C1 segment of cervical spinal cord (tissue), 14 donors: ENCODE measurements at regions not wholly inside any gene's neighbourhood (a gene's known extent, or its start where the extent isn't known, plus 50 kb on each side); places are given as distances from the start of the nearest gene placed in this dataset.
A peak's percentile ranks its signal among the peaks of the same experiment; 100 is the strongest.

ENCODE experiments used
- DNase-seq, 14 donors: peaks; one replicate each; lab custom pipeline; 2025; lab: John Stamatoyannopoulos, UW

DNA sequence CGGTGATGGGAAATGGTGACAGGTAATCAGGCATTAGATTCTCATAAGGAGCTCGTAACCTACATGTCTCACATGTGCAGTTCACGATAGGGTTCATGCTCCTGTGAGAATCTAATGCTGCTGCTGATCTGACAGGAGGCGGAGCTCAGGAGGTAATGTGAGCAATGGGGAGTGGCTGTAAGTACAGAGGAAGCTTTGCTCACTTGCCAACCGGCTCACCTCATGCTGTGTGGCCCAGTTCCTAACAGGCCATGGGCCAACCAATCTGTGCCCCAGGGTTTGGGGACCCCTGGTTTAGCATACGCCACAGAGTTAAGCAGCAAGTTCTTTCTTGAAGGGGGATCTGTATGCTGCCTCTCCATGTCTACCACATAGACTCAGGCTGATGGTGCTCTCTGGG is 133.1 kb downstream of the IQUB start:
- DNase-seq: no peak

DNA sequence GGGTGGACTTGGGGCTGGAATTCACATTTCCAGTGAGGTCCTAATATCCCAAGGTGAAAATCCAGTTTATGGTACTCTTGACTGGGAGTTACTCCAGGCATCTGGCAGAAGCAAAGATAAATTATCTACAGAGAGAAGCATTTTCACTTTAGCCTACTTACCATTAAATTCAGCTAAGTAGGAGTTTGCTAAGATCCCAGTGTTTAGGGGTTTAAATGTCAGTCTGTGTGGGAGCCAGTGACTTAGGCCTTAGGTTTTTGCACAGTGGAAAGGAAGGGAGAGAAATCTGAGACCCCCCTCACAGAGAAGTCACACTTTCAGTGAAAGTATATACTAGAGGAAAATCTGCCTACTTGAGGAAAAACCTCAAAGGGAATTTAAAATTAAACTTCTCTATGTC is 134.2 kb downstream of the IQUB start:
- no peak for DNase-seq

DNA sequence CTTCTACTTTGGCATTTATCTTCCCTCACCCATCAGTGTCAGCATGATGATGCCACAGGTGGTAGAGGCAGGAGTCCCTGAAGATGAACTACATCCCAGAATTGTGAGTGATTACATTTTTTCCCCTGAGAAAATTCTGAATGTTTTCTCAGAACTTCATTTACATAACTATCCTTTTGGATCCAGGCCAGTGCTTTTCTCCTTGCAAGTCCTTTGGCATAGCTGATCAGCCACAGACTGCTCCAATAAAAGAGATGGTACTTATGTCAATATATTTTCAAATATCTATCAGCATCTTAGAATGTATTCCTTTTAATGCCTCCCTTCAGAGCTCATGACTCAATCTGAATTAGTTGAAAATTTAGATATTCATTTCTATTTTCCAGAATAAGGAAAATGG is 135.5 kb downstream of the IQUB start:
- peak in 1 of 14 donors; percentile 2 for DNase-seq

DNA sequence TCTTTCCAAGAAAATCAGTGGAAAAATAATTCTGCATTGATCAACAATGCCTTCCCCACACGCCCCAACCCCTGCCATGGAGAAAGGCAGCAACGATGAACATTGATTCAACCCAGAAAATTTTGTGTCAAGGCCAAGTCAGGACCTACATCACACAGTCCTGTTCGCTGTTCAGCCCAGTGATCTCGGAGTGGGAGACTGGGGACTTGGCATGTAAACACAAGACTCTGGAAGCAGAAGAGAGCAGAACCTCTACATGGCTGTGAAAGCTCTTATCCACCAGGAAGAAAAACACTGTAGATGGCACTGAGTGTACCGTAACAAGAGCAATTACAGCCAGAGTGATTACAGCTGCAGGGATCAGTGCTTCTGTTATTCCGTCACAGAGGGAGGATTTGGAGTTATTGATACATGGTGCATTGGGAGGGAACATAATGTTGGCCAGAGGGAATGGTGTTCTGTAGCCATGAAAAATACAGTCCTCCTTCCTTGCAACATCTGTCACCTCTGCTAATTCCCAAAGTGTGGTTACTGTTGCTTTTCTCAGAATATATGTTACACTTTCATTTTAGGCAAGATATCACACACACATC is 136.6 kb downstream of the IQUB start:
- DNase-seq: no peak

DNA sequence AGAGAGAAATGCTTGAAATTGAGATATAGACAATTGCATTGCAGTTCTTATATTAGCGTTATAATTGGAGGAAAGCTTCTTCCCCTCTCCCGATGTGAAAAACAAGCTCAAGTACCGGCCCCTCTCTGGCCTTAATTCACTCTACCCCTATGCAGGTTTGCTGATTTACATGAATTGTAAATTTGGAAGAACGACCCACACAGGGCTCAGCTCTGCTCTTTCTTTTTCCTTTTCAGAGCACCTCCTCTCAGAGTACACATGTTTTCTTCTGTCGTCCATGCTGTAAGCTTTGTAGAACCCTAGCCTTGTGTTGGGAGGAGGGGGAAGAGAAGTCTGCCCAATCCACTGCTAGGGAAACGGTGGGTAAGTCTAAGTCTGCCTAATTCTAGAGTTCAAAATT is 140.8 kb downstream of the IQUB start:
- no peak for DNase-seq

DNA sequence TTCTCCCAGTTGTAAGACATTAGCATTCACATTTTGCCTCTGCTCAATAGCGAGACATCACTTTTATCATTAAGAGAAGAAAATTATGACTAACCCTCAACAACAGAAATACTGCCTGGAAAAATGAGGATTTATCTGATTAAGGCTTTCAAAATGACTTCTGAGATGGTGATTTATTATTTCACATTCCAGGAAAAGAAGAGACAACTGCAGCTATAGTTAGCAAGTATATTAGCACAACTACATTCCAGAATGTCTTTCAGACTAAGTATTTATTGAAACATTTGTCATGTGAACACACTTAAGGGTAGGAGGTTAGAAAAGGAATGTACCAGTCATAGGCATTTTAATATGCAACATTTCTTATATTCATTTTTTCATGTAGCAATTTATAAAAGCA is 162.0 kb downstream of the IQUB start:
- DNase-seq: no peak

DNA sequence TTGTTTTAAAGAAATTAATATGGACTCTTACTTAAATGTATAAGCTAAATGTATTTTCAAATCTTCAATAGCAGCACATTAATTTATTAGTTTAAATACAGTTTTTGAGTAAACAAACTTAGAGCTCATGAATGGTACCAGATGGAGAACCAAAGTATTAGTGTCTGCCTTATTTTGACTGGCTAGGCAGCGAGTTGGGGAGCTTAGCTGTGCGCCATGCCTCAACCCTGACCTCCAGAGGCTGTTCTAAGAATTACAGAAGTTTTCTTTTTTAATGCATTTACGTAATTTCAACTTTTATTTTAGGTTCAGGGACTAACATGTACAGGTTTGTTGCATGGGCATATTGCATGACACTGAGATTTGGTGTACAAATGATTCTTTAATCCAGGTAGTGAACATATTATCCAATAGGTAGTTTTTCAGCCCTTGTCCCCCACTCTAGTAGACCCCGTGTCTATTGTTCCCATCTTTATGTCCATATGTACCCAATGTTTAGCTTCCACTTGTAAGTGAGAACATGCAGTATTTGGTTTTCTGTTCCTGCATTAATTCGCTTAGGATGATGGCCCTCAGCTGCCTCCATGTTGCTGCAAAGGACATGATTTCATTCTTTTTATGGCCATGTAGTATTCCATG is 166.8 kb downstream of the IQUB start:
- DNase-seq: no peak

DNA sequence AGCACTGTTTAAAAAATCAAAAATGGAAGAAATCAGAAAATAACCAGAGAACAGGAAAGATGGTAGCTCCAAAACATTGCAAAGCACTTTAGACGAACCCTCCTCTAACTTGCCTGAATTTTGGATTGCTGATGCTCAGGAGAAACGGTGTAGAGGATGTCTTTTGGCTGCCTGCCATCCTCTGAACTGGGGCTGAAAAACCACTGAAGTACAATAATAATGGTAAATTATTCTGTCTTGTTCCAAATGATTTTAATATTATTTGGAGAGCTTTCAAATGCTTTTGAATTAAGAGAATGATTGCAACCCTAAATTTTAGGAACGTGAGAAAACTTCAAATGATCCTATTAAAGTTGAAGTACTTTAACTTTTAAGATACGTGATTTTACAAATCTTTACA is 167.3 kb upstream of the SLC13A1 start:
- DNase-seq: peak in 1 of 14 donors; percentile 51

DNA sequence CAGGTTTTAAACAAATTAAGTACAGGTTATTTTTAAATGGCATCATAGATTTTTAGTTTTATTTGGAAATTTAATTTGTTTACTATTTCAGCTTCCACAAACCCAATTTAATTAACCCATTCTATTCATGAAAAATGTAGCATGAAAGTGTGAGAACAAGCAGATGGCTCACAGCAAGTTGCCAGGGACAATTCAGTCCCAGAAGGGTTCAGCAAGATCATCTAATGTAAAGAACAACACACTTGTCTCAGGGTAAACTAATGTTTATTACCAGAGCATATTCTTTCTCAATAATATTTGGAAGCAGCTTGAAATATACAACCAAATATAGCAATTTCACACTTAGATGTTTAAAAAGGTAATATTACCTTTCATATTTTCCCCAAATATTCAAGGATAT is 166.9 kb upstream of the SLC13A1 start:
- peak in 1 of 14 donors; percentile 45 for DNase-seq

DNA sequence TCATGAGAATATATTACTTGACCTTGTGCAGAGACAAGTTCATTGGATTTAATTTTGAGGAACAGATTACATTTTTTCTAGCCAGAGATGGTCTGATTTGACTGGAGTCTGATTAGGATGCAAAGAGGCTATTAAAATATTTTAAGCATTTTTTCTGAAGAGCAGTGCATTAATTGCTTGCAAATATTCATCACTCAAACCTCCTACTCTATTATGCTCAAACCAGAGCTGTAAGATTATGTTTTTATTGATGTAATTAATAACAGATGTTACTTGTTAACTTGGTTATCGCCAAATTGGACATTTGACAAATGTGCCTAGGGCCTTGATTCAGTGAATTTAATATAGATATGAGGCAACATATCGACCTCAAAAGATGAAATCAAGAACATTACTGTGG is 160.9 kb upstream of the SLC13A1 start:
- no peak for DNase-seq

DNA sequence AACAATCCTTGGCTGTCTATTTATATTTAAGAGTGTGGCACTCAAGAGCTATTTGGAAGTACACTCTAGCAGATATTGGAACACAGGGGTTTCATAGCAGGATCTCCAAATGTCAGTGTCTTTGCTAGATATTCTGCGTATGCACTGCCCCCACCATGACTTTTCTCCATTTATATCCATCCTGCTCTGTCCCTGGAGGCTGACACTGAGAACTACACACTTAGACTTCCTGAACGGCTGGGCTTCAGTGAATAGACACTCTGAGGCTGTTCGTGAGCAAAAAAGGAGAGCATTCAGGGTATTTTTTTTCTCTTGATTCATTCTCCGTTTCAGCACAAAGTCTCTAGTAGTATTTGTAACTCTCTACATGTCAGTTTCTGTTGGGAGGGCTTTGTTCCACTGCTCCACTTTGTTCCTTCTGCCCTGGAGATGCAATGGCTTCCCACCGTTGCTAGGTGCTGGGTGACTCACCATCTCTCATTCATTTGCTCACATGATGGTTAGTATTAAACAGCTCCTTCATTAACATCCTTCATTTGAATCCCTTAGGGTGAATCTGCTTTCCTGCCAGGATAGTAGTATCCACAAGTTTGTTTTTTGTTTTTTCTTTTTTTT is 155.9 kb upstream of the SLC13A1 start:
- DNase-seq: peak in 5 of 14 donors; percentile 4 to 31 (median 7)

DNA sequence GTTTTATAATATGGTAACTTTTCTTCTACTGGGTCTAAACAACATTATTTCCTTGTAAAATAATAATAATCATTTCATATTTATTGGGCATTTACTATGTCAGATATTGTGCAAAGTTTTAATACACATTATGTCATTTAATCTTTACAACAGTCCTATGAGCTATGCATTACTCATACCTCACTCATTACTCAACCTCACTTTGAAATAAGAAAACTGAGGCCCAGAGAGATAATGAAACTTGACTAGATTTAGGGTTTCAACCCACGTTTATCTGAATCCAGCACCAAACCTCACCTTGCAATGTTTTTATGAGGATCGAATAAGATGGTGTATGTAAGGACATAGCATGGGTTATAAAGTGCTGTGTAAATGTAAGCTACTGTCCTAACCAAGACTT is 153.2 kb upstream of the SLC13A1 start:
- DNase-seq: no peak

DNA sequence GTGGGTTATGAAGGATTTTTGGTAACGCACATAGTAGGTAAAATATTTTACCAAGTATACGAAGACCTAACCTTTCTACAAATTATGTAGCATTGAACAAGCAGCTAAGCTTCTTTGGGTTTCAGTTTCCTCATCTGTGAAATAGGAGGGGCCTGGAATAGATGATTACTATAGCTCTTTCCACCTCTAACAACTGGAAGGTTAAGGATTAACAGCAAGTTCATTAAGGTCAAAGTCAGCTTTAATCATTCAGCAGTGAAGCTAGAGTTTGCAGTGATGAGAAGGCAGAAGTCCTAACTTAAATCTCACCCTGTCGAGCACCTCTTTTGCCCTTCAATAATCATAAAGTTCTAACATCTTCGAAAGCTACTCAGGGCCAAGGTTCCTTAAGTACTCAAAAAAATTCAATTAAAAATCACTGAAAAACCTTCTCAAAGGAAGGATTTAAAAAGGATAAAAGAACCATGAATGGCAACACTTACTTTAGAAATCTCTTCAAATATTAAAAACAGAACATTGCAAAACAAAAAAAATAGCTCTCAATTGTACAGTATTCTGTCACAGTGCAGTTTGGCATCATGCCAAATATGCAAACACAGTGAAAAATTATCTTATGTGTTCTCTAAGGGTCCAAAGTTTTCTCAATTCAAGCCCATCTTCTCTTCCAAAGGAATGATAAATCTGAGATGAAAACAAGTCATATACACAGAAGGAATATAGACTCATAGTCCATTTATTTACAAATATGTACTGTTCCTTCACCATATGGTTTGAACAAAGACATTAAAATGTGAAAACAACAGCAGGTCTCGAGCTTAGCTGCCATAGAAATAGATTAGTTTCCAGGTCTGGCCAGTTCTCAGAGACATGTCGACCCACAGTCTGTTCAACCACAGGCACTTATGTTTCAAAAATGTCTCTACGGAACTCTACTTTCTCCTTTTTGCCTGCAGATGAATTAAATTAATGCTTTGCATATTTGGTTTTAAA is 152.0 kb upstream of the SLC13A1 start:
- DNase-seq: peak in 1 of 14 donors; percentile 93

DNA sequence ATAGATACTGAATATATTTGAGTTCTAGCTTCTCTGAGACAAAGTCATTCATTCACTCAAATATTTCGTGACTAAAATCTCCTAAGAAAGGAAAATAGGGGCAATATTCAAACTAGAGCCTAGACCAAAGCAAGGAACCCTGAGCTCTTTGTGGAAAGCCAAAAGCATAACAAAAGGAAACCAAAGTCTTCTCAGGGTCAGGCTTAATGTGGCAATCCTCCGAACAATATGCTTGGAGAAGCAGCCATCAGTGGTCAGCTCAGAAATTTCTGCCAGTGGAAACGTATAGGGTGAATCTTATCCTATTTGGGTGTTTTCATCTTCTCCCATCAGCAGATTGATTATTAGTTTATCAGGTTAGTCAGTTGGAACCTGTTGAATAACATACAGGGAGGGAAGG is 151.3 kb upstream of the SLC13A1 start:
- DNase-seq: no peak

DNA sequence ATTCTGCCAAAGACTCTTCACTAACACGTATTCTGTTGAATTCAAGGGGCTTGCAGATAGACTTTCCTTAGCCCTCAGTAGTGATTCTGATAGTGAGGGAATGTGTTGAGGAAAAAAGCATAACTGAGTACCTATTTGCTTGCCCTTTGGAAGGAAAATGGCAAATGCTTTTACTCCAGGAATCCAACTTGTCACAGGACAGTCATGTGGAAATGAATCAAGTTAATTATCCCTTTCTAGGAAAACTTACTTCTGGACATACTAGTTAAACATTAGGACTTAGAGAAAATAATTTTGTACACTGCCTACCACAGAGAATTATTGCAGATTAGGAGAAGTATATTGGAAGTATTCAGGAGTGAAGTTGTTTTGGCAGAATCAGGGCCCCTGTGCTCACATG is 148.9 kb upstream of the SLC13A1 start:
- DNase-seq: no peak

DNA sequence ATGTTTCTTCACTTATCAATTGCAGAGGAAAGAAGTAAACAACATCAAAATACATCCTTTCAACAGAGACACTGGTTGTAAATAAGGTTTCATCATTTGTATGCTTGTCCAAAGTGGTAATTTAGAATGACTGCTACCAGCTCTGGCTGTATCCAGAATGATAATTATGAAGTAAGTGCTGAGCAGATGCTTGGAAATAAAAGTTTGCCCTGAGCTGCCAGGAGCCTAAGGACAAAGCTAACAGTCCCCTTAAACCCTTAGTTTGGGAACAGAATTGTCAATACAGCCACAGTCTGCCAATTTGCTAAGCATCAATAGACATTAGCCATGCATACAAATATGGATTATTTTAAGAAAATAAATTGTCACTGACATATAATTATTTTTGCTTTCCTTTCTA is 147.0 kb upstream of the SLC13A1 start:
- peak in 1 of 14 donors; percentile 19 for DNase-seq

DNA sequence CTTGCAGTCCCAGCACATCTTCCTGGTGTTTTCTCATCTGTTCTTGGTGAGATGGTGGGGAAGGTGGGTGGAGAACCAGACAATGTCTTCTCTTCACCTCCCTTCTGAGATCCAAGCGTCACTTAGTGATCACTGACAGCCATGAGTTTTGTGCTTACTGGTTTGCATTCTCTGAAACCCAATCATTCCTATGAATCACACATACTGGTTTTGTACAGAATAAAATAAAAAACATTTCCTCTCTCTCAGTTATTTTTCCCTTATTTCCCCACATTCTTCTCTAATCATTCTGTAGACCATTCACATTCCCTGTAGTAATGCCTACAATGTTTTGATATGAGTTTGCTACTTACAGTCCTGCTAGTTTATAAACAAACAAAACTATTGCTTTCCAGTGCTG is 143.8 kb upstream of the SLC13A1 start:
- no peak for DNase-seq

DNA sequence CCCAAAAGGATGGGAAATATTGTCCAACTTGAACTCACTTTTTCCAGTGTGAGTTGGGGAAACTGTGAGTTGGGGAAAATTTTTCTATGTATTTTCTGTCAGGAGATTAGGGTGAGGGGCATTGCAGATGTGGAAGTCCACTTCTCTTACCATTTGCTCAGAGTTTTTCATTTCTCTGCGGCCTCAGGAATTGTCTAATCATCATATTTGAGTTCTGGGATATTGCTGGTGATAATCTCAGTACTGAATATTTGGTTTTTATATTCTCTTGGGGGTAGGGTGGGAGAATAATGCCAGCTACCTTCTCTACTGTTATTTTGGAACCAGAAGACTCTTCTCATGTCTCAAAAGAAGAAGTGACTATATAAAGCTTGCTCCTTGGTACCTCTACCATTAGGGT is 141.3 kb upstream of the SLC13A1 start:
- DNase-seq: no peak

DNA sequence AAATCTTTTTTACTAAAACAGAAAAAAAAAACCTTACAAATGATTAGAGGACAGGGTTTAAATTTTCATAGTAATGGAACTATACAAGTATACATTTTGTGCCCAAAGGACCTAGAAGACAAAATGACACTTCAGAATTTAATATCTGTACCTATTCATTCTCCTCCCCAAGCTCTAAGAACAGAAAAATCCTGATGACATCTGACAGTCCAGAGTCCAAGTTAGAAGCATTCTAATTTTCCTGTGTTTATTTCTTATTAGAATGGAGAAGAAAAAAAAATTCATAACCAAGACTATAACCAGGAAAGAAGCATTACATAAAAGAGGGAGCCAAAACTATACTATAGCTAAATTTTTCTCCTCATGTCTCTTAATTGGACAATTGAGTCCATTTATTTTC is 138.9 kb upstream of the SLC13A1 start:
- DNase-seq: no peak

DNA sequence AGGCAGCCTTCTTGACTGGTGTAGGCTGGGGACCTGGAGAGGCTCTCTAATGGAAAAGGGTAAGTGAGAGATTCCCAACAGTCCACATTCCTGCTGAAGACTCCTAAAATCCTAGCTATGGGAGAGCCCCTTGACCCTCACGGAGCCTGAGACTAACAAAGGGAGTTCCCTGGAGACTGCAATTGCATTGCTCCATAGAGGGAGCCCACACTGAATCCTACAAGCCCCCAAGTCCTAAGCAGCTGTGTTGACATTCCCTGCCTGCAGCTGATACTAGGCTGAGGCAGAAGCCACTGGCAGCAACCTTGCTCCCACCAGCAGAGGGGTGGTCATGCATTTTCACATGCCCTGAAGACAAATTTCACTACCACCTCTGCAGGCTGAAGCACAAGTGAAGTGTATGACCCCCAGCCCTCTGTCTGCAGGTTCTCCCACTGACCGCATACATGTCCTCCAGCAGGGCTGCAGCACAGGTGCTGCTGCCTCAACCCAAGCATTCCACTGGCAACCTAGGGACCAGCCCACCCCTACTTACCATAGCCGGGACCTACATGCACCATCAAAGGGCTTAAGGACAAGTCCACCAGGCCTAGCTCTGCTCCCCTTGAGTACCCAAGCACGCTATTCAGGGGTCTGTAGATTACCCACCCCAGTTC is 130.3 kb upstream of the SLC13A1 start:
- no peak for DNase-seq

DNA sequence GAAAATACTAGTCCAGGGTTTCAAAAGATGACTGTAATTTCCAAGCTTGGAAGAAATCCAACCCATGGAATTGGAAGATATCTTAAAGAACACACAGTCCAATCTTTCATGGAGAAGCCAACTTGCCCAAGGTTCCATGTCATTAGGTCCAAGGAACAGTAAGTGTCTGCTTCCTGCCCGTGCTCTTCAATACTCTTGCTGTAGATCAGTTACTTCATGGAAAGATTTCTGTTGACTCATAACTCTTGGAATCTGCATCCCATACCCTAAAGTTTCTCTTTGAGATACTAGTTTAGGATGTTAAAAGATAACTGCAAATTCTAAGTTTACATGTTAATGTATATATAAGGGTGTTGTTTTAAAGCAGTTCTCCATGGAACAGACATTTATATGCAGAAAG is 127.9 kb upstream of the SLC13A1 start:
- no peak for DNase-seq

DNA sequence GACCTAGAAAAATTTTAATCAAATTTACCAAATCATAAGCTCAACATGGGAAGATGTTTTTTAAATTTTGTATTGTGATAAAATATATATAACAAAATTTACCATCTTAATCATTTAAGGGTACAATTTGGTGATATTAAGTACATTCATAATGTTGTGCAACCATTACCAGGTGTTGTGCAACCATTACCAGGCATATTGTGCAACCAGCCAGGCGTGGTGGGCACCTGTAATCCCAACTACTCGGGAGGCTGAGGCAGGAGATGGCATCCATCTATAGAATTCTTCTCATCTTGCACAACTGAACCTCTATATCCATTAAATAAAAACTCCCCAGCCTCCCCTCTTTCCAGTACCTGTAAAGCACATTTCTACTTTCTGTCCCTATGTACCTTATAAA is 124.5 kb upstream of the SLC13A1 start:
- no peak for DNase-seq
